A673 (cell line): ENCODE measurements at regions not wholly inside any gene's neighbourhood (a gene's known extent, or its start where the extent isn't known, plus 50 kb on each side); places are given as distances from the start of the nearest gene placed in this dataset.

Source experiments
- BruUV-seq: library from RNA; stranded (reverse); fragments of 400-500 nt; replicated peaks from 2 replicates; lab custom pipeline; 2021; lab: Mats Ljungman, UMichigan
- CTCF ChIA-PET: fragments of 300-600 bp; sonication (Branson Sonifier 250); formaldehyde crosslinking; loops from one replicate; lab custom pipeline; 2022; ENCODE audit warnings: antibody characterized with exemption; lab: Charles Lee
- POLR2A ChIA-PET: fragments of 300-600 bp; sonication (Branson Sonifier 250); formaldehyde crosslinking; loops from one replicate; lab custom pipeline; 2022; ENCODE audit warnings: antibody characterized with exemption; ENCODE audit not compliant: low non-redundant PET; lab: Charles Lee
- DNase-seq: peaks from one replicate; pipeline ENCODE4 v3.0.0-alpha.2; 2015; ENCODE audit warnings: low spot score
- H3K27ac ChIP-seq: fragments of 200-600 bp; sonication (generic); 2 replicates; pipeline ENCODE4 v1.5.1; 2016; ENCODE audit warnings: mixed run types, low read depth, mild to moderate bottlenecking, mixed read lengths, antibody characterized with exemption, low read length; ENCODE audit not compliant: poor library complexity, severe bottlenecking
- H3K27me3 ChIP-seq: fragments of 200-600 bp; sonication (generic); replicated peaks from 2 replicates; pipeline ENCODE4 v1.6.1; 2017; ENCODE audit warnings: mixed run types, low read depth, mild to moderate bottlenecking, mixed read lengths, antibody characterized with exemption, low read length; ENCODE audit not compliant: insufficient read depth, poor library complexity
- H3K36me3 ChIP-seq: fragments of 200-600 bp; sonication (generic); 2 replicates; pipeline ENCODE4 v1.6.1; 2016; ENCODE audit warnings: mixed run types, mild to moderate bottlenecking, mixed read lengths, antibody characterized with exemption, low read length; ENCODE audit not compliant: insufficient read depth, poor library complexity, severe bottlenecking
- H3K4me1 ChIP-seq: fragments of 200-600 bp; sonication (generic); 2 replicates; pipeline ENCODE4 v1.6.1; 2017; ENCODE audit warnings: mixed run types, mild to moderate bottlenecking, mixed read lengths, antibody characterized with exemption, low read length; ENCODE audit not compliant: insufficient read depth, poor library complexity, severe bottlenecking
- H3K4me3 ChIP-seq: fragments of 200-600 bp; sonication (generic); 2 replicates; pipeline ENCODE4 v1.5.1; 2016; ENCODE audit warnings: low read depth, mixed run types, mild to moderate bottlenecking, mixed read lengths, low read length; ENCODE audit not compliant: poor library complexity, severe bottlenecking
- H3K9me3 ChIP-seq: fragments of 200-600 bp; sonication (generic); 2 replicates; pipeline ENCODE4 v1.6.1; 2016; ENCODE audit warnings: mixed run types, low read depth, mild to moderate bottlenecking, mixed read lengths, antibody characterized with exemption, low read length; ENCODE audit not compliant: poor library complexity, severe bottlenecking
- CTCF ChIP-seq: fragments of 300-800, 200-600 bp; sonication (generic); conservative IDR thresholded peaks from 2 replicates; pipeline ENCODE4 v1.5.1; 2017; ENCODE audit warnings: low read depth, mild to moderate bottlenecking, antibody characterized with exemption, low read length, moderate library complexity, mixed read lengths
- EZH2 ChIP-seq: fragments of 200-600 bp; sonication (generic); IDR thresholded peaks from 2 replicates; pipeline ENCODE4 v1.6.1; 2017; ENCODE audit warnings: borderline replicate concordance, low read depth, mild to moderate bottlenecking, mixed read lengths, antibody characterized with exemption, low read length; ENCODE audit not compliant: poor library complexity, severe bottlenecking
- intact Hi-C: fragments of 100-400 bp; cut with micrococcal nuclease; formaldehyde crosslinking; loops from one replicate; pipeline ENCODE4 v1.10.0; 2022; ENCODE audit not compliant: unreplicated experiment

GRCh38 chr3:31240874-31241273, 291.9 kb upstream of the STT3B start:
- DNase-seq: no peak
- H3K27ac ChIP-seq: no peak overlapping the region
- H3K36me3 ChIP-seq: no peaks in the 10 kb centered on the region
- TF ChIP-seq CTCF (no peak), EZH2 (no peak)
- POLR2A ChIA-PET: no interaction called here
- BruUV-seq: no TSS peak
- peaks cover 18% of the 10 kb centered on the region for H3K27me3 ChIP-seq
- CTCF ChIA-PET: no interaction called here
- H3K9me3 ChIP-seq: no peaks in the 10 kb centered on the region
- intact Hi-C loops: no loop called here
- H3K4me3 ChIP-seq: no peak overlapping the region
- no peaks in the 10 kb centered on the region for H3K4me1 ChIP-seq

GRCh38 chr3:31241533-31241932, 291.2 kb upstream of the STT3B start:
- H3K27ac ChIP-seq: no peak overlapping the region
- H3K9me3 ChIP-seq: no peaks in the 10 kb centered on the region
- H3K27me3 ChIP-seq: peaks cover 15% of the 10 kb centered on the region
- no peaks in the 10 kb centered on the region for H3K4me1 ChIP-seq
- DNase-seq: no peak
- intact Hi-C loops: no loop called here
- no peak overlapping the region for H3K4me3 ChIP-seq
- ChIA-PET CTCF (no interaction called here), POLR2A (no interaction called here)
- no TSS peak for BruUV-seq
- H3K36me3 ChIP-seq: no peaks in the 10 kb centered on the region
- TF ChIP-seq EZH2: no peak

- CTCF ChIA-PET: no interaction called here
- POLR2A ChIA-PET: no interaction called here
- BruUV-seq: no TSS peak
Measured at GRCh38 chr3:31242026-31242960, 290.4 kb upstream of the STT3B start.

More at GRCh38 chr3:31242026-31242960, 290.4 kb upstream of the STT3B start:
- intact Hi-C loops: no loop called here
- no peak overlapping the region for H3K4me3 ChIP-seq
- H3K27me3 ChIP-seq: peaks cover 15% of the 10 kb centered on the region
- H3K27ac ChIP-seq: no peak overlapping the region
- no peak for DNase-seq
- no peaks in the 10 kb centered on the region for H3K9me3 ChIP-seq
- H3K4me1 ChIP-seq: no peaks in the 10 kb centered on the region
- no peaks in the 10 kb centered on the region for H3K36me3 ChIP-seq
- TF ChIP-seq CTCF (no peak), EZH2 (no peak)
